Breast epithelium (tissue), 4 donors: ENCODE measurements at regions not wholly inside any gene's neighbourhood (a gene's known extent, or its start where the extent isn't known, plus 50 kb on each side); places are given as distances from the start of the nearest gene placed in this dataset.

ENCODE experiments used
- DNase-seq, 2 donors: peaks; one replicate each; pipeline ENCODE4 v3.0.0-alpha.2; 2019; ENCODE audit warnings: low spot score in 2 of 2
- H3K27ac ChIP-seq, 2 donors: fragments of 200-600 bp; sonication (generic) in 1 of 2; one replicate each; pipeline ENCODE4 v1.5.1; 2016 to 2019; ENCODE audit warnings: mild to moderate bottlenecking in 1 of 2
- H3K27me3 ChIP-seq, 2 donors: fragments of 200-600 bp; sonication (generic) in 1 of 2; one replicate each; pipeline versions ENCODE4 v1.5.1 to v1.6.0; 2017 to 2019; ENCODE audit warnings: control low read depth in 1 of 2, mild to moderate bottlenecking in 1 of 2
- H3K36me3 ChIP-seq: fragments of 200-600 bp; one replicate; pipeline ENCODE4 v1.5.1; 2019
- H3K4me1 ChIP-seq, 2 donors: fragments of 200-600 bp; sonication (generic); one replicate each; pipeline ENCODE4 v1.5.1; 2016 to 2019; ENCODE audit warnings: control low read depth in 1 of 2
- H3K4me3 ChIP-seq, 3 donors: fragments of 200-600 bp; sonication (generic); 1 replicate in 2 of 3; 2 replicates in 1 of 3; pipeline ENCODE4 v1.5.1; 2016 to 2019; ENCODE audit warnings: mild to moderate bottlenecking in 3 of 3, moderate library complexity in 2 of 3
- H3K9me3 ChIP-seq, 2 donors: fragments of 200-600 bp; sonication (generic) in 1 of 2; one replicate each; pipeline ENCODE4 v1.5.1; 2016 to 2019; ENCODE audit warnings: control low read depth in 1 of 2
- CTCF ChIP-seq, 3 donors: fragments of 450-650 bp; IDR thresholded peaks; one replicate each; pipeline ENCODE4 v1.5.1; 2016 to 2017; ENCODE audit warnings: antibody characterized with exemption in 3 of 3, mild to moderate bottlenecking in 3 of 3, moderate library complexity in 3 of 3
- POLR2A ChIP-seq: fragments of 450-650 bp; IDR thresholded peaks from one replicate; pipeline ENCODE4 v1.6.1; 2016; ENCODE audit warnings: antibody characterized with exemption, mild to moderate bottlenecking, moderate library complexity
- POLR2AphosphoS5 ChIP-seq, 3 donors: sonication (generic); formaldehyde crosslinking; IDR thresholded peaks; one replicate each; pipeline ENCODE4 v1.6.1; 2017; ENCODE audit warnings: antibody characterized with exemption in 3 of 3
- intact Hi-C: fragments of 100-400 bp; cut with DNase I; formaldehyde crosslinking; loops from one replicate; pipeline ENCODE4 v1.15.1; 2023; ENCODE audit warnings: low total_unique reads

- TF ChIP-seq POLR2A (no peak), POLR2AphosphoS5 (IDR thresholded peaks at IDR 0.05) (no peak), CTCF (IDR thresholded peaks at IDR 0.05) (no peak)
- H3K4me1 ChIP-seq = no peaks in the 10 kb centered on the region
Measured at GRCh38 chr10:10294184-10294880, 723.3 kb upstream of the CELF2 start.

GRCh38 chr10:10294881-10295529, 722.7 kb upstream of the CELF2 start:
- no peaks in the 10 kb centered on the region for H3K9me3 ChIP-seq
- no peak overlapping the region for H3K4me3 ChIP-seq
- H3K27me3 ChIP-seq = no peaks in the 10 kb centered on the region
- no peak overlapping the region for H3K27ac ChIP-seq
- no peak for DNase-seq
- no peaks in the 10 kb centered on the region for H3K4me1 ChIP-seq
- intact Hi-C loops = no loop called here
- no peaks in the 10 kb centered on the region for H3K36me3 ChIP-seq
- TF ChIP-seq POLR2AphosphoS5 (IDR thresholded peaks at IDR 0.05) (no peak), POLR2A (no peak), CTCF (IDR thresholded peaks at IDR 0.05) (no peak)

More at GRCh38 chr10:10294184-10294880, 723.3 kb upstream of the CELF2 start:
- Histone ChIP-seq H3K27ac (no peak overlapping the region), H3K4me3 (no peak overlapping the region), H3K9me3 (no peaks in the 10 kb centered on the region), H3K36me3 (no peaks in the 10 kb centered on the region), H3K27me3 (no peaks in the 10 kb centered on the region)
- DNase-seq = no peak
- intact Hi-C loops = no loop called here

GRCh38 chr10:10295537-10295936, 722.1 kb upstream of the CELF2 start:
- H3K27ac ChIP-seq = no peak overlapping the region

GRCh38 chr10:10302689-10303088, 715.0 kb upstream of the CELF2 start:
- intact Hi-C loops = no loop called here
- H3K27ac ChIP-seq = no peak overlapping the region
- no peak for TF ChIP-seq POLR2AphosphoS5 (IDR thresholded peaks at IDR 0.05)
- TF ChIP-seq POLR2A = no peak
- TF ChIP-seq CTCF (IDR thresholded peaks at IDR 0.05) = no peak

More at GRCh38 chr10:10295537-10295936, 722.1 kb upstream of the CELF2 start:
- DNase-seq = no peak
- no peak for TF ChIP-seq CTCF (IDR thresholded peaks at IDR 0.05)
- no peaks in the 10 kb centered on the region for H3K4me1 ChIP-seq
- intact Hi-C loops = no loop called here
- H3K27me3 ChIP-seq = no peaks in the 10 kb centered on the region
- H3K36me3 ChIP-seq = no peaks in the 10 kb centered on the region
- no peak overlapping the region for H3K4me3 ChIP-seq
- no peaks in the 10 kb centered on the region for H3K9me3 ChIP-seq

GRCh38 chr10:10307036-10307435, 710.6 kb upstream of the CELF2 start:
- no peaks in the 10 kb centered on the region for H3K36me3 ChIP-seq
- TF ChIP-seq POLR2AphosphoS5 (IDR thresholded peaks at IDR 0.05) = no peak
- no peak for TF ChIP-seq POLR2A
- no peak for TF ChIP-seq CTCF (IDR thresholded peaks at IDR 0.05)
- intact Hi-C loops = no loop called here
- H3K4me3 ChIP-seq = no peak overlapping the region
- H3K27me3 ChIP-seq = no peaks in the 10 kb centered on the region
- H3K9me3 ChIP-seq = no peaks in the 10 kb centered on the region
- DNase-seq = no peak
- H3K27ac ChIP-seq = no peak overlapping the region
- H3K4me1 ChIP-seq = no peaks in the 10 kb centered on the region

More at GRCh38 chr10:10302689-10303088, 715.0 kb upstream of the CELF2 start:
- DNase-seq = no peak
- H3K4me1 ChIP-seq = no peaks in the 10 kb centered on the region
- no peak overlapping the region for H3K4me3 ChIP-seq
- no peaks in the 10 kb centered on the region for H3K36me3 ChIP-seq
- H3K27me3 ChIP-seq = no peaks in the 10 kb centered on the region
- no peaks in the 10 kb centered on the region for H3K9me3 ChIP-seq
